ENCODE measurements at regions not wholly inside any gene's neighbourhood (a gene's known extent, or its start where the extent isn't known, plus 50 kb on each side); places are given as distances from the start of the nearest gene placed in this dataset.

DNA sequence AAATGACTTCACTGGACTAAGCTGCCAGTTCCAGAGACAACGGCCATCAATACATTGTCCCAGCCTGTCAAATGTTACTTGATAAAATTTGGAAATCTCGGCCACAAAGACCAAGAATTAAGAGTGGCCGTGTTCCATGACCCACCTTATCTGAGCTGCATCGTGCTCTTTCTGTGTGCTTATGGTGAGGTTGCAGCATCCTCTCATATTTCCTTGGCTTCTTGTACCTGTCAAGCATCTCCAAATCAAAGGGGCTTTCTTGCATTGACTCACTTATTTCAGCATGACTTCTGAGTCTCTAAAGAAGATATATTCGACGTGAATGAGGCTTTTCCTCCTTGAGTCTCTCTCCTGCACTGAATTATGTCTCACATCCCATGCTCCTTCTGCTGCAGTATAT, 421.7 kb downstream of the MCTP2 start:
- FAIRE-seq (no peak), DNase-seq (ENCODE audit: low read depth) (no peak)
- Histone ChIP-seq H3K4me3 (ENCODE audit: low read depth, low read length) (no peak overlapping the region), H3K27me3 (ENCODE audit: control insufficient read depth, insufficient read depth, low read length) (no peaks in the 10 kb centered on the region), H3K36me3 (ENCODE audit: control insufficient read depth, insufficient read depth, low read length) (no peaks in the 10 kb centered on the region)
- TF ChIP-seq, protein P1, sequence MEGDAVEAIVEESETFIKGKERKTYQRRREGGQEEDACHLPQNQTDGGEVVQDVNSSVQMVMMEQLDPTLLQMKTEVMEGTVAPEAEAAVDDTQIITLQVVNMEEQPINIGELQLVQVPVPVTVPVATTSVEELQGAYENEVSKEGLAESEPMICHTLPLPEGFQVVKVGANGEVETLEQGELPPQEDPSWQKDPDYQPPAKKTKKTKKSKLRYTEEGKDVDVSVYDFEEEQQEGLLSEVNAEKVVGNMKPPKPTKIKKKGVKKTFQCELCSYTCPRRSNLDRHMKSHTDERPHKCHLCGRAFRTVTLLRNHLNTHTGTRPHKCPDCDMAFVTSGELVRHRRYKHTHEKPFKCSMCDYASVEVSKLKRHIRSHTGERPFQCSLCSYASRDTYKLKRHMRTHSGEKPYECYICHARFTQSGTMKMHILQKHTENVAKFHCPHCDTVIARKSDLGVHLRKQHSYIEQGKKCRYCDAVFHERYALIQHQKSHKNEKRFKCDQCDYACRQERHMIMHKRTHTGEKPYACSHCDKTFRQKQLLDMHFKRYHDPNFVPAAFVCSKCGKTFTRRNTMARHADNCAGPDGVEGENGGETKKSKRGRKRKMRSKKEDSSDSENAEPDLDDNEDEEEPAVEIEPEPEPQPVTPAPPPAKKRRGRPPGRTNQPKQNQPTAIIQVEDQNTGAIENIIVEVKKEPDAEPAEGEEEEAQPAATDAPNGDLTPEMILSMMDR (IDR thresholded peaks at IDR 0.05; ENCODE audit: insufficient read depth, low read length, severe bottlenecking), result no peak

DNA sequence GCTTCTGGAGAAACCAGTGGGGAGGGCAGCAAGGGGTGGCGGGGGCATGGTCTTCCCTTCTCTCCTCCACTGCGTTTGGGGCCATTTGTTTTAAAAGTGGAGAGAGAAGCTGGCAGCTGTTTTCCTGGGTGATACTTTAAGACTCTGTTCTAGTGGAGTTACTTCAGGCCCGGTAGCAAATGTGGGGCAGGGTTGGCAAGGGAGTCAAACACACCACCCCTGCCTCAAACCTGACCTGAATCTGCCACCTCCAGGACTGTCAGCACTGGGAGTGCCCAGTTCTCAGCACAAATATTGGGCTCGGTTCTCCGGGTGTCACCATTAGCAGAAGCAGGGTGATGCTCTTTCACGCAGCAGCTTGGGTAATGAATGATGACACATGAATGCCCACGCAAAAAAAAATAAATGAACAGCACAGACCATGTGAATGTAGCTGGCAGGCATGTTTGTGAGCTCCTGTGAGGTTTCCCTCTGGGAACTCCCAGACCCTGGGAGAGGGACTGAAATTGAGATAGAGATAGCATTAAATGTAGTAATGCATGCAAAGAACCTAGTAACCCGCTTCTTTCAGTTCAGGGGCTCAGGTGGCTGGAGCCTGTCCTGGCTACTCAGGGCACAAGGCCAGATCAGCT, 424.0 kb downstream of the MCTP2 start:
- no peak for FAIRE-seq

DNA sequence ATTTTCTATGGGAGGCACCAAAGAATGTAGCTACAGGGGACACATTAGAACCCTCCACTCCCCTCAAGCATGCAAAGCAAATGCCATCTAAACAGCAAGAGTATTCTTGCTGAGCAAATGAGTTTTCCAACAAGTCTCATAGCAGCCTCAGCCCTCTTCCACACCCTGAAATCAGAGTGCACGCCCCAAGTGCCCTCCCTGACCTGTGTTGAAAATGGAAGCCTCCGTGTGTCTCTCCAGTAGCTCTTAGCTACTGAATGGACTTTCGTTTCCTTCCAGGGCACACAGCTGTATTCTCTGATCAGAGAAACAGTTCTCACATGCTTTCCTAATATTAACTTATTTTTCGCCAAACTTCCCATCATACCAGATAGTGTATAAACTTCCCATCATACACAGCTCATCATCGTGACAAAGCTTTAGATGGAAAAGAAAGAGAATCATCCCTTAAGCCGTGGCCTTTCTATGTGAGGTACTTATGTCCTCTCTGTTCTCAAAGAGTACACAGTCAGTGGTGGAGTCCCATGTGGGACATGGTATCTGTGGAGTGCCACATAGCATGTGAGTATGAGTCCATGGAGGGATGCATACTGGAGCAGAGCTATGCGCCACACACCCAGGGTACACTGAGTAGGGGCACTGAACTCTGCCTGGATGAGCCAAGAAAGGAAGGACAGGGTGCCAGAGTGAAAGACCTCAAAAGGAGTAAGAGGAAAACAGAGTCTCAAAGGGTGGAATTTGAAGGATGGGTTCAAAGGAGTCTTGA, 434.5 kb downstream of the MCTP2 start:
- DNase-seq (ENCODE audit: low read depth), result no peak
- Histone ChIP-seq H3K4me3 (ENCODE audit: low read depth, low read length) (no peak overlapping the region), H3K27me3 (ENCODE audit: control insufficient read depth, insufficient read depth, low read length) (no peaks in the 10 kb centered on the region), H3K36me3 (ENCODE audit: control insufficient read depth, insufficient read depth, low read length) (no peaks in the 10 kb centered on the region)
- TF ChIP-seq, protein P1 (IDR thresholded peaks at IDR 0.05; ENCODE audit: insufficient read depth, low read length, severe bottlenecking), result no peak
- no peak for FAIRE-seq

More for the DNA sequence above, 424.0 kb downstream of the MCTP2 start:
- H3K36me3 ChIP-seq (ENCODE audit: control insufficient read depth, insufficient read depth, low read length), result no peaks in the 10 kb centered on the region
- H3K27me3 ChIP-seq (ENCODE audit: control insufficient read depth, insufficient read depth, low read length), result no peaks in the 10 kb centered on the region
- TF ChIP-seq, protein P1 (IDR thresholded peaks at IDR 0.05; ENCODE audit: insufficient read depth, low read length, severe bottlenecking), result no peak
- no peak overlapping the region for H3K4me3 ChIP-seq (ENCODE audit: low read depth, low read length)
- DNase-seq (ENCODE audit: low read depth), result no peak

DNA sequence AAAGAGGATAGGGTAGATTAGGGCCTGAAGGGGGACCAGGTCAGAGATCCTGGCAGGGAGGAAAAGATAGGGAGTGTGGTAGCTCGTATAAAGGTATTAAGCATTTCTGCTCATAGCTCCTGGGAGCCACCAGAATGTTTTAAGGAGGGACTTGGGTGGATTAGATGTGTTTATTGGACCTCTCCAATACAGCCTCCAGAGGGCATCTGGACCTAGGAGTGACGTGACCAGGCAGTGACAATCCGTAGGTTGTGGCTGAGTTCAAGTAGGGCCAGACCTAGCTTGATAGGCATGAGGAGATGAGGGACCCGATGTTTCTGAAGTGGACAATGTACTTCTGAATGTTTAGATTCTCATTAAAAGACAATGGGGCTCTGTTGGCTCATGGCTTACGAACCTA, 435.2 kb downstream of the MCTP2 start:
- Histone ChIP-seq H3K36me3 (ENCODE audit: control insufficient read depth, insufficient read depth, low read length) (no peaks in the 10 kb centered on the region), H3K27me3 (ENCODE audit: control insufficient read depth, insufficient read depth, low read length) (no peaks in the 10 kb centered on the region), H3K4me3 (ENCODE audit: low read depth, low read length) (no peak overlapping the region)
- no peak for FAIRE-seq
- TF ChIP-seq, protein P1 (IDR thresholded peaks at IDR 0.05; ENCODE audit: insufficient read depth, low read length, severe bottlenecking), result no peak
- no peak for DNase-seq (ENCODE audit: low read depth)

DNA sequence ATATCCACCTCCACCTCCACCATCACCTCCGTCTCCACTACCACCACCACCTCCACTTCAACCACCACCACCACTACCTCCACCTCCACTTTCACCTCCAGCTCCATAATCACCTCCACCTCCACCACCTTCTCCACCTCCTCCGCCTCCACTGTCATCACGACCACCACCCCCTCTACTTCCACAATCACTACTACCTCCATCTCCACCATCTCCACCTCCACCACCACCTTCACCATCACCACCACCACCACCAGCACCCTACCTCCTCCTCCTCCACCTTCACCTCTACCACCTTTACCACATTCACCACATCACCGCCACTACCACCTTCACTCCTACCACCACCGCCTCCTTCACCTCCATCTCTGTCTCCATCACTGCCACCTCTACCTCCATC, 435.7 kb downstream of the MCTP2 start:
- TF ChIP-seq, protein P1 (IDR thresholded peaks at IDR 0.05; ENCODE audit: insufficient read depth, low read length, severe bottlenecking), result no peak
- Histone ChIP-seq H3K4me3 (ENCODE audit: low read depth, low read length) (no peak overlapping the region), H3K27me3 (ENCODE audit: control insufficient read depth, insufficient read depth, low read length) (no peaks in the 10 kb centered on the region), H3K36me3 (ENCODE audit: control insufficient read depth, insufficient read depth, low read length) (no peaks in the 10 kb centered on the region)
- no peak for DNase-seq (ENCODE audit: low read depth)
- FAIRE-seq, result no peak
